GM18508 (cell line): ENCODE measurements at regions not wholly inside any gene's neighbourhood (a gene's known extent, or its start where the extent isn't known, plus 50 kb on each side); places are given as distances from the start of the nearest gene placed in this dataset.
"Not testable (repeated sequence)": the region's sequence is repeated elsewhere in the genome, so short reads cannot be mapped to it uniquely, and the experiment has no call there.

Experiments used
- ATAC-seq: cut with Tn5 transposase; IDR thresholded peaks from one replicate; pipeline ENCODE4 v1.9.1; 2021; ENCODE audit warnings: moderate number of reproducible peaks; ENCODE audit not compliant: insufficient read depth, unreplicated experiment

- no peak for ATAC-seq
Measured at GRCh38 chr7:153400735-153401593, 641.4 kb downstream of the ACTR3B start.

DNA sequence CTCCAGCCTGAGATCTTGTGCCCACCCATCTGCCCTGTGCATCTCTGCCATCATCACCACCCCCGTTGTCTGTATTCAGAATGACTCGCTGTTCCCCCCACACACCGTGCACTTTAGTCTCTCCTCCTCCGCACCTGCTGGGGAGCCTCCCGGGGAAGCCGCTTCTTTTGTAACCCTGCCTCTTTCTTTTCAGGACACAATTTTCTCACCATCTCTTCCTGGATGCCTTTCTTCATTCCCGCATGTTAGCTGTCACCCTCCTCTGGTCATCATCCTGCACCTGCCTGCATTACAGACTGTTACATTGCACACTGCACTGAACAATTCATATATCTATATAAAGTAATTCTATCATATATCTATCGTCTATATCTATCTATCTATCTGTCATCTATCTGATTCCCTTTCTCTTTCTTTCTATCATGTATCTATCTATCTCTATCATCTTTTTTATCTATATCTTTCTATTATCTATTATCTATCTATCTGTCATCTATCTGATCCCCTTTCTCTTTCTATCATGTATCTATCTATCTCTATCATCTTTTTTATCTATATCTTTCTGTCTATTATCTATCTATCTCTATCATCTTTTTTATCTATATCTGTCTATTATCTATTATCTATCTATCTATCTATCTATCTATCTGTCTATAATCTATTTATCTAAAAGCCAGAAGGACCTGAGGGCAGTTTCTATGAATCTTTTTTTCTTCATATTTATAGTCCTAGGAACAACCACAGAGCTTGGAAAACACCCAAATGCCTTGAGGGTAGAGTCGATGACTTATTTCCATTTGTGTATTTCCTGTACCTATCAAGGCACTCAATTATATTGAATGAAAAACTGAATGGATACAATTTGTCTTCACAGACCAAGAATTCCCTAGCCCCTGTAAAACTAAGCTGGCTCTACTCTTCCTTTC, 642.5 kb downstream of the ACTR3B start:
- no peak for ATAC-seq

DNA sequence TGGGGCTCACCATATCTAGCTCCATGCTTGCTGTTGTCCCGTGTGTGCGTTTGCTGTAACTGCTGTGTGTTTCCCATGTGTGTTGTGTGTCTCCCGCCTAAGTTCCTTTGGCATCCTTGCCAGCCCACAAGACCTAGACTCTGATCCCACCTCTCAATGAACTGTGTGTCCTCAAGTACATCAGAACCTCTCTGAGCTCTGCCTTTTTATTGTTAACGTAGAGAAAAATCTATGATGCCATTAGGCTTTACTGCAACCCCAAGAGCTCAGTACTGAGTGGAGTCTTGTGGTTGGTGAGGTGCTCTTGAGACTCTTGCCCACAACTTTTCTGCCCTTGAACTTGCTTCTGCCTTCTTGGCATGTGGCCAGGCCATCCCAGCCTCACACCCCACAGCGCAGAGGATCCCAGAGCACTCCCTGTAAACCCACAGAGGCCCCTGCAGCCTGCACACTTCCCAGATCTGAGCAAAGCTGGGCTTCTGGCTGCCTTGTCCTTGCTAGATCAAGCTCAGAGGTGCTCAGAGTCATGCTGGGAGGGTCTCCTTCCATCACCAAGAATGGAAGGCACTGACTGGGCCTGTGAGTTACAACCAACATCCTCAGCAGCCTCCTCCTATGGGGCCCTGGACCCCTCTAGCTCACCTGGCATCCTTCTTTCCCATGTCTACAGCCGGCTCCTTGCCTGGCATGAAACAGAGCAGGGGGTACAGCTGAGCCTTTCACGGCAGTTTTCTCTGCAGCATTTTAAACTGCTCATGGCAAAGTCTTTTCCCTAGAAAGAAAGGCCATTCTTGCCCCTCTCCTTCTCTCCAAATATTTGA, 643.4 kb downstream of the ACTR3B start:
- ATAC-seq = no peak

GRCh38 chr7:153404124-153404523, 644.6 kb downstream of the ACTR3B start:
- no peak for ATAC-seq

- no peak for ATAC-seq
Measured at GRCh38 chr7:153404781-153405279, 645.3 kb downstream of the ACTR3B start.

DNA sequence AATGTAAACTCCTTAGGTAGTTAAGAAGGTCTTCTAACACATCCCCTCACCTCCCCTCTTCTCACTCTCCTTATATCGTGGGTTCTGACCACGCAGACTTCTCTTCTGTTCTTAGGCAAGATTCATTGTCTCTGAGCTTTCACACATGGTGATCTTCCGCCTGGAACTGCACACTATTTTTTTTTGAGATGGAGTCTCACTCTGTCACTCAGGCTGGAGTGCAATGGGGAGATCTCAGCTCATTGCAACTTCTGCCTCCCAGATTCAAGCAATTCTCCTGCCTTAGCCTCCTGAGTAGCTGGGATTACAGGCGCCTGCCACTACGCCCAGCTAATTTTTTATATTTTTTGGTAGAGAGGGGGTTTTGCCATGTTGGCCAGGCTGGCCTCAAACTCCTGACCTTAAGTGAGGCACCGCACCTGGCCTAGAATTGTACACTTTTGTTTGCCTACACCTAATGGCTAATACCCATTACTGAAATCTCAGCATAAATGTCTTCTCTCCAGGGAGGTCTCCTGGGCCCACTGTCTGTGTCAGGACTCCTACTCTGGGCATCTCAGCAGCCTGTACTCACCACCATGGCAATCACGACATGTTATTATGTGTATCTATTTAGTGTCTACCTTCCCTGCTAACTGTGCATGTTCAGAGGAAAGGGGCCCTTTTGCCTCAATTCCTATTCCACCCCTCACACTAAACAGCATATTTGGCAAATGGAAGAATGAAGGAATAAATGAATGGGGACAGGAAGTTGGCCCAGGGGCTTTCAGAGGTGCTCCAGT, 646.3 kb upstream of the DPP6 start:
- ATAC-seq = no peak

- no peak for ATAC-seq
Measured at GRCh38 chr7:153406486-153406872, 645.7 kb upstream of the DPP6 start.

GRCh38 chr7:153407291-153408046, 644.7 kb upstream of the DPP6 start:
- no peak for ATAC-seq

DNA sequence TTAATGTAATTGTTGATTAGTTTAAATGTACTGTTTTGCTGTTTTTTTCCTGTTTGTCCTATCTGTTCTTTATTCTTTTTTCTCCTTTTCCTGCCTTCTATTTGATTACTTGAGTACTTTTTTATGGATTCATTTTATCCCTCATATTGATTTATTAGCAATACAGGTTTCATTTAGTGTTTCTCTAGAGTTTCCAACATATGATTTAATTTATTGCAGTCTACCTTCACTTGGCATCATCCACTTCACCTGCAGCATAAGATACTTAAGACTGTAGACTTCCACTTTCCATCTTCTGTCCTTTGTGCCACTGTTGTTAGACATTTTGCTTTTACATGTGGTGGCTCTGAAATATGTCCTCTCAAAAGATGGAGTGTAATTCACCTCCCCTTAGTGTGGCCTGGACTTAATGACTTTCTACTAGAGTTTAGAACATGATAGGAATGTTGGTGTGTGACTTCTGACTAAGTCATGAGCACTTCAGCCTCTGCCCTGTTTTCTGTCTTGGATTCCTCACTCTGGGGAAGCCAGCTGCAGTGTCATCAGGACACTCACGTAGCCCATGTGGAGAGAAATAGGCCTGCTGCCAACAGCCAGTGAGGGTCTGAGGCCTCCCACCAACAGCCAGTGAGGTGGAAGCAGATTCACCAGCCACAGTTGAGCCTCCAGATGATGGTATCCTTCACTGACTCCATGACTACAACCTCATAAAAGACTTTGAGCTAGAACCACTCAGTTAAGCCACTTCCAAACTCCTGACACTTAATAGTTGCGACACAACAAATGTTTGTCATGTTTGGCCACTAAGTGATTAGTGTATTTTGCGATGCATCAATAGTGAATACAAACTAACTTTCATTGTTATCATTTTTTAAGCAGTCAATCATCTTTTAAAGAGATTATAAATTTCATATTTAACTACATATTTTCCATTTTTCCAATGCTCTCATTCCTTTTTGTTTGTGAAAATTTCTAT, 643.5 kb upstream of the DPP6 start:
- no peak for ATAC-seq

DNA sequence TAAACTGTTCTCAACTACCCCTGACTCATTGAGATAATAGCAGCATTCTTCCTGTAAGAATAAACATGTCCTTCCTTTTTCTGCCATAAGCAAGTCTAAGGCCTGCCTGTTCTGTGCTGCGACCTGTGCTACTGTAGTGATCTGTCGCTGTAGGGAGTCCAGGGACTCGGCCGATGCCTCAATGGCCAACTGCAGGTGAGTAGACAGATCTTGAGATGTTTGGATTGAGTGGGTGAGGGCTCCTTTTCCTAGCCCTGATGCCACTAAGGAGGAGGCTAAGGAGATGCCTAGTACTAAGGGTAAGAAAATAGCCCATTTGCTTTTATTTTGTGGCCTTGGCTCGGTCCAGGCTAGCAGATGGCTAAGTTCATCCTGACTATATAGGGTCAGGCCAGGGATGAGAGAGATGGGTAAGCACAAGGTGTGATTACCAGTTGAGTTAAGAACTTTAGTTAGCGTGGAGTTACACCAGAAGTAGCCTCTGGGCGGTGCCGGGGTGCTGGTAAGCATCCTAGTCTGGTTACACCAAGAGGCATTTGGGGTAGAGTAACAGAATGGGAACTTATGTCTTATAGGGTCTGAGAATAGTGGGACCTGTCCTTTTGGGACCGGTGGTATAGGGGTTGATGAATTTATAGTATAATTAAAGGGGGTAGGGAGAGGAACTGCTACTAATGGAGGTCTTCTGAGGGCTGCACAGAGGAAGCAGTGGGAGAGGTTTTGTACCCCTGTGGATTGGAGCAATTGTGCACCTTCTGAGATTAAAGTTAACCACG, 642.4 kb upstream of the DPP6 start:
- ATAC-seq = not testable (repeated sequence)

GRCh38 chr7:153410997-153411642, 641.1 kb upstream of the DPP6 start:
- not testable (repeated sequence) for ATAC-seq

GRCh38 chr7:153412114-153412823, 639.9 kb upstream of the DPP6 start:
- not testable (repeated sequence) for ATAC-seq

DNA sequence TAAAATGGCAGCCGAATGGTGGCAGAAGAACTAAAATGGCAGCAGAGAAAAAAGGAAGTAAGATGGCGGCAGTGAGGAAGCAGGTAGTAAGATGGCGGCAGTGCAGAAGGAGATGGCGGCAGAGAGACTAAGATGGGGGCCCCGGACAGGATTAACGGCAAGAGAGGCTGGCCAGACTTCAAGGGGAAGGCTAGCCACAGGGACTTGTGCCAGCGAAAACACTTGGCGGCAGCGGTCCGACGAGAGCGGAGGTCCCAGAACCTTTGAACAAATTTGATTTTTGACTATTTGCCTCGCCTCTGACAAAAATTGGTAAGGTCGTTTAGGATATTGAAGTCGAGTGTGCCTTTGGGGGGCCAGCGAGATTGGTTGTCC, 639.4 kb upstream of the DPP6 start:
- ATAC-seq = not testable (repeated sequence)

- ATAC-seq = no peak
Measured at GRCh38 chr7:153413199-153413539, 639.0 kb upstream of the DPP6 start.

- ATAC-seq = no peak
Measured at GRCh38 chr7:153413540-153414287, 638.5 kb upstream of the DPP6 start.
